Umbilical cord (tissue), 1 donor: ENCODE measurements at regions not wholly inside any gene's neighbourhood (a gene's known extent, or its start where the extent isn't known, plus 50 kb on each side); places are given as distances from the start of the nearest gene placed in this dataset.
"Not testable (repeated sequence)": the region's sequence is repeated elsewhere in the genome, so short reads cannot be mapped to it uniquely, and the experiment has no call there.

ENCODE experiments used
- DNase-seq: peaks from one replicate; pipeline ENCODE4 v3.0.0-alpha.2; 2015; ENCODE audit warnings: low spot score

- no peak for DNase-seq
These were observed 327.8 kb downstream of the CENPW start for GRCh38 chr6:126667728-126668127.

GRCh38 chr6:126672649-126673048 lies 332.7 kb downstream of the CENPW start:
- DNase-seq: no peak

DNA sequence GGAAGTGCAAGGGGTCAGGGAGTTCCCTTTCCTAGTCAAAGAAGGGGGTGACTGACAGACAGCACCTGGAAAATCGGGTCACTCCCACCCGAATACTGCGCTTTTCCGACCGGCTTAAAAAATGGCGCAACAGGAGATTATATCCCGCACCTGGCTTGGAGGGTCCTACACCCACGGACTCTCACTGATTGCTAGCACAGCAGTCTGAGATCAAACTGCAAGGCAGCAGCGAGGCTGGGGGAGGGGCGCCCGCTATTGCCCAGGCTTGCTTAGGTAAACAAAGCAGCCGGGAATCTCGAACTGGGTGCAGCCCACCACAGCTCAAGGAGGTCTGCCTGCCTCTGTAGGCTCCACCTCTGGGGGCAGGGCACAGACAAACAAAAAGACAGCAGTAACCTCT lies 333.8 kb downstream of the CENPW start:
- DNase-seq: not testable (repeated sequence)

DNA sequence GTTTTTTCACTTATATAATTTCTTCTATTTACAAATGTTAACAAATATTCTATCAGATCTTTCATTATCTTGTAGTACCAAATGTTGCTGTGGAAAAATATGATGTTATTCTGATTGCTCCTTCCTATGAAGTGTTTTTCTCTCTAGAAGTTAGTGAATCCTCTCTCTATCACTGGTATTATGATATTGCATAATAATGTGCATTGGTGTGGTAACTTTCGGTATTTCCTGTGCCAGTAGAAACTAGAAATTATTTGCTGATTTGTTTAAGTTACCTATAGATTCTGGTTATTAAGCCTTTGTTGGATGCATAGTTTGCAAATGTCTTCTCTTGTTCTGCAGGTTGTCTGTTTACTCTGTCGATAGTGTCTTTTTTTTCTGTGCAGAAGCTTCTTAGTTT lies 342.5 kb downstream of the CENPW start:
- DNase-seq: no peak

DNA sequence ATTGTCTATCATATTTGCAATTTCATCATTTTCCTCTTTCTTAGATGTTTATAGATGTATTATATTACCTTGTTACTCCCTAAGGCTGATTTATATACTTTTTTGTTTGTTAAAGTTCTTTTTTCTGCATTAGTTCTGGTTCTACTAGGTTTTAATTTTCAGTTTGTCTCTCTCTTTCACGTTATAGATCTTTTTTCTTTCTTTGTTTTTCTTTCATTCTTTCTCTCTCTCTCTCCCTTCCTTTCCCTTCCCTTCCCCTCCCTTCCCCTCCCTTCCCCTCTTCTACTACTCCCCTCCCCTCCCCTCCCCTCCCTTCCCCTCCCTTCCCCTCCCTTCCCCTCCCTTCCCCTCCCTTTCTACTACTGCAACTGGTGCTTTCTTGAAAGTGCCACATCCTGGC lies 345.3 kb downstream of the CENPW start:
- no peak for DNase-seq

- peak; percentile 71 for DNase-seq
These were observed 357.2 kb downstream of the CENPW start for GRCh38 chr6:126696921-126697693.

- no peak for DNase-seq
These were observed 358.9 kb downstream of the CENPW start for GRCh38 chr6:126698732-126699240.

DNA sequence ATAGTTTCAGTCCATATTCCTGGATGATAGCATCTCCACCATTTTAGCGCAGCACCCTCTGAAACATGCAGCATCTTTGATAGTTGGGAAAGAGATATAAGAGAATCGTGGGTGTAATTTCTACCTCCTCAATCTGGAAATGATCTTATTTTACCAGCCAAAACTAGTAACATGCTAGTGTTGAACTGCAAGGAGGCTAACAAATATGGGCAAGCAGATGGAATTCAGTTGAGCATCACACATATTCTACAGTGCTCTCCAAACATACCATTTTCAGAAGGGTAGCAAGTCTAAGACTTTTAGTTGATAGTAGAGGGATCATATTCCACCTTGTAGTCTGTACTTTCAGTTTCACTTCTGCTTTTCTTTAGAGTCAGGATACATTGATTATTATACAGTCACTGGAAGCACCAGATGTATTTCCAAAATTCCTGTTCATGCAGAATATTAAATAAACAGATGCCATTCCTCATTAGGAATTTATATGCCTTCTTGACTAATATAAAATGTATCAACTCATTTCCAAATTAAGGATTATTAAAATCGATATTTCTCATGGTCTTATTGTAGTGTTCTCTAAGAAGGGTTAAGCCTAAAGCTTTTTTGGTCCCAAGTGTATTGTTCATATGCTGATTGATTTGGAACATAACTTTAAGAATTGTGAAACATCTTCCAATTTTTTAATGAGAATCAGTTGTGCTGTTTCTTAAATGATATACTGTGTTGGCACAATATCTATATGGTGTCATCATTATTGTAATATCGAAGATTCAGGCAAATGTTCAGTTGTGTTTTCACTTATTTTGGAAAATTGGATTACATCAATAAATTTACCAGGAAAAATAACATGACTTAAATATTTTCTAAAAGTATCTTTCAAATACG lies 362.0 kb downstream of the CENPW start:
- no peak for DNase-seq

DNA sequence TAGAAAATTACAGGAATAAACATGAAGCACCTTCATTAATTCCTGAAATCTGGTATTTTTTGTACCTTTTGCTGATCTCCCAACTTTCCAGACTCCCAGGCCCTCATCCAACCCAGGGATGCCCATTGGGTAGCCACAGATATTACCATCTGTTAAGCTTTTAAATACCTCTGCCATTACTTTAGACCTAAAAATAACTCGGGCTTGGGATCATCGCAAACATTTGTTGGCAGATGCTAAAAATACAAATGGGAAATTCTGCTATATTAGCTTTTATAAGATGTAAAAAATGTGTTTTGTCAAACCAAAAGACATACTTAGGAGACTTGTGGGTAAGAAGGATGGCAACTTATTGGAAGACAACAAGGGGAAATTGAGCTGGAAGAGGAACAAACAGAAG lies 376.1 kb downstream of the CENPW start:
- DNase-seq: no peak

DNA sequence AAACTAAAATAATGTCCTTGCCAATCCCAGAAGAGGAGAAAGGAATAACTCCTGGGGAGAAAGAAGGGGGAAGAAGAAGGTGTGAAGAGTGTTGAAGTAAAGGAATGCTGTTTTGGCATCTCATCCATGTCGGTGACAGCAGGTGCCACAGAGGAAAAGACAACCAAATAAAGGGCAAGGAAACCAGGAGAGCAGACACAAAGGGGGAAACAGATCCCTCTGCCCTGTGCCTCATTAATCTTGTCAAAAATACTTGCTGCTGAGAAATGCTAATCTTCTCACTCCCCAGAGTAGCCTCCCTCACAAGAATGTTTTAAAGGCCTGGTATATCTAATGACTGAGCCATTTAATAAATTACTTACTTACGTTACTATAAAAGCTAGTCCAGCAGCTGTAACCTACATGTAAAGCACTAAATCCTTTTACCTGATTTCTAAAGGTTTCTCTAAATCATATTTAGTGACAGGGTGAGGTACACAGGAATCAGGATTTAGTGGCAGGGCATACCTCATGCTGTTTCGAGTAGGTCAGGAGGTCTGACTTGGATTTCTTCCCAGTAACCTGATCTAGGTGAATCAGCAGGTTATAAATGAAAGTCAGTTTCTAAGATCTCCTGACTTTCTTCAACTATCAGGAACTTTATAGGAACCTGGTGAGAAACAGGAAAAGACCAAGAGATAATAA lies 377.1 kb downstream of the CENPW start:
- peak; percentile 29 for DNase-seq

GRCh38 chr6:126718600-126719327 lies 378.8 kb downstream of the CENPW start:
- DNase-seq: no peak

GRCh38 chr6:126720304-126720703 lies 380.4 kb downstream of the CENPW start:
- DNase-seq: no peak

- DNase-seq: peak; percentile 25
These were observed 381.8 kb downstream of the CENPW start for GRCh38 chr6:126721581-126722160.

DNA sequence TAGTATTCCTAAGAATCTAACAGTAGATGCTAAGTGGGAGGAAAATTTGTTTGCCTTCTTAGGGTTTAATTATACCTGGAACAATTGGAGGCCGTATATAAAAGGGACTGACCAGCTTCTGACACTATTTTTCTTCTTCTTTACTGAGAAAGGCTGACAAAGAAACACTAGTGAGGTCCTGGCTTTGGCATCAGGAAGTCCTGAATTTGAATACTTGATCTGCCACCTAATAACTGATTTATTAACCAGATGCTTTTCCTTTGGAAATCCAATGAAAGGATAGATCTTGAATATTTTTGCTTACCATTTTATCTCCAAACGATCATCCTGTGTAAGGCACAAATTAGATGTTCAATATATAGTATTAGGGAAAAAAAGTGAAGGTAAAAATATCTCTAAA lies 382.5 kb downstream of the CENPW start:
- DNase-seq: no peak

DNA sequence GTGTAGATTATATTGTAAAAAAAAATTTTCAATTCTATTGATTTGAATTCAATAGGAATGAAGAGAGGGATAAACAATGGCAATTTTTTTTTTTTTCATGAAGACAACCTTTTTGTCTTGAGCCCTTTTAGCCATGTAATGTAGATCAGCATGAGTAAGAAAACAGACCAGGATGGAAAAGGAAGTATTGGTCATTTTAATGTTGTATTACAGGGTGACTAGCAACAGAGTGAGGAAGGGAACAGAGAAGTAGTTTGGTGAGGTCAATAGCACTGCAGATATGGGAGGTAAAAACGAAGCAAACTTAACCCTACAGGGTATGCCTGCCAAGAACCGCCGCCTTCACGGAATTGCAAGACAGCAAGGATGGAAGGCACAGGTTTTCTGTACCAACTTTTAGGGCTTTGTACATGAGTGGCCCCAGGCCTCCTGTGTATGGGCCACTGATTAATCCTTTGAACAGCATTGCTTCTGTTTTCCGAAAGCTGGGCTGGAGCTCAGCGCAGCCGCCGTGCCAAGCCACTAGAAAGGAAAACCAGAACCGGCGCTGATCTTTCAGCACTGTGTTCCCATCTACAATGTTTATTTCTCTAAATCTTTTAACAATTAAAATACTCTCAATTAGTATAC lies 383.7 kb downstream of the CENPW start:
- no peak for DNase-seq

DNA sequence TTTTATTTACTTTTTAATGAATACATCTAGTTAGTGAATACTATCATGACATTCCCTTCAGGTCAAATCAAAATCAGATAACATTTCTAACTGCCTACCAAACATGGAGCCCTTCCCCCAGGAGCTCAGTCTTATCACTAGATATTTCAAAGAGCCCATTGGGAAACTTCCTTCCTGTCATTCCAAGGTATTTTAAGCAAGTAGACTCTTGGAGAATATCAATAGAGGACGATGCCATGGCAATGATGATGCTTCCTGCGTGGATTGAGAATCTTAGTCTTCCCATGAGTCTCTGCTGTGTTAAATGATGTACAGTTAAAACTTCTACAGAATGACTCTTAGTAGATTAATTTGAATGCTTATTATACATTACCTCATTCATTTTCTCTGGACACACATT lies 384.9 kb downstream of the CENPW start:
- DNase-seq: no peak

DNA sequence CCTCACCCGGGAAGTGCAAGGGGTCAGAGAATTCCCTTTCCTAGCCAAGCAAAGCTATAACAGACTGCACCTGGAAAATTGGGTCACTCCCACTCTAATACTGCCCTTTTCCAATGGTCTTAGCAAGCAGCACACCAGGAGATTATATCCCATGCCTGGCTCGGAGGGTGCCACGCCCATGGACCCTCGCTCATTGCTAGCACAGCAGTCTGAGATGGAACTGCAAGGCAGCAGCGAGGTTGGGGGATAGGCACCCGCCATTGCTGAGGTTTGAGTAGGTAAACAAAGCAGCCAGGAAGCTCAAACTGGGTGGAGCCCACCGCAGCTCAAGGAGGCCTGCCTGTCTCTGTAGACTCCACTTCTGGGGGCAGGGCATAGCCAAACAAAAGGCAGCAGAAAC lies 386.5 kb downstream of the CENPW start:
- not testable (repeated sequence) for DNase-seq

GRCh38 chr6:126738146-126738545 lies 380.3 kb upstream of the RSPO3 start:
- DNase-seq: no peak

- no peak for DNase-seq
These were observed 379.8 kb upstream of the RSPO3 start for GRCh38 chr6:126738641-126739040.

GRCh38 chr6:126743076-126743475 lies 375.4 kb upstream of the RSPO3 start:
- DNase-seq: no peak
